ENCODE measurements at regions not wholly inside any gene's neighbourhood (a gene's known extent, or its start where the extent isn't known, plus 50 kb on each side); places are given as distances from the start of the nearest gene placed in this dataset.
A peak's percentile ranks its signal among the peaks of the same experiment; 100 is the strongest.

GRCh38 chr12:94898388-94898787 is 105.1 kb downstream of the NDUFA12 start:
- Histone ChIP-seq H3K79me2 (no peaks in the 10 kb centered on the region), H2AFZ (no peak overlapping the region), H3K4me1 (ENCODE audit: insufficient read depth) (peaks cover 3% of the 10 kb centered on the region), H3K36me3 (replicated peaks; ENCODE audit: insufficient read depth, low read depth) (no peaks in the 10 kb centered on the region), H3K27ac (no peak overlapping the region), H4K20me1 (ENCODE audit: insufficient read depth, poor library complexity, severe bottlenecking) (no peaks in the 10 kb centered on the region), H3K9me3 (ENCODE audit: low read depth) (no peaks in the 10 kb centered on the region), H3K4me2 (no peak overlapping the region), H3K27me3 (no peaks in the 10 kb centered on the region), H3K9me2 (replicated peaks; ENCODE audit: insufficient read depth) (no peaks in the 10 kb centered on the region), H3K4me3 (no peak overlapping the region)
- TF ChIP-seq EZH2 (IDR thresholded peaks at IDR 0.05; ENCODE audit: borderline replicate concordance) (no peak), CTCF (IDR thresholded peaks at IDR 0.05; ENCODE audit: poor library complexity) (peak; percentile 18)
- DNase-seq (ENCODE audit: low spot score) = no peak
- WGBS (ENCODE audit: low lambda C conversion rate, missing lambda C conversion rate) = 85% methylated on average over 1 of the region's 1 CpG

GRCh38 chr12:94892544-94893267 is 110.8 kb downstream of the NDUFA12 start:
- Histone ChIP-seq H3K9me2 (replicated peaks; ENCODE audit: insufficient read depth) (no peaks in the 10 kb centered on the region), H3K27me3 (no peaks in the 10 kb centered on the region), H3K4me1 (ENCODE audit: insufficient read depth) (peaks cover 3% of the 10 kb centered on the region), H3K36me3 (replicated peaks; ENCODE audit: insufficient read depth, low read depth) (no peaks in the 10 kb centered on the region), H3K27ac (no peak overlapping the region), H3K4me2 (no peak overlapping the region), H3K9me3 (ENCODE audit: low read depth) (no peaks in the 10 kb centered on the region), H4K20me1 (ENCODE audit: insufficient read depth, poor library complexity, severe bottlenecking) (no peaks in the 10 kb centered on the region), H2AFZ (no peak overlapping the region), H3K79me2 (no peaks in the 10 kb centered on the region), H3K4me3 (no peak overlapping the region)
- TF ChIP-seq CTCF (IDR thresholded peaks at IDR 0.05; ENCODE audit: poor library complexity) = no peak
- no peak for TF ChIP-seq EZH2 (IDR thresholded peaks at IDR 0.05; ENCODE audit: borderline replicate concordance)
- TF ChIP-seq EZH2phosphoT487 (IDR thresholded peaks at IDR 0.05; ENCODE audit: low read depth, severe bottlenecking, unreplicated experiment) = no peak
- WGBS (ENCODE audit: low lambda C conversion rate, missing lambda C conversion rate) = 90% methylated on average over 5 of the region's 5 CpGs
- DNase-seq (ENCODE audit: low spot score) = no peak

- H2AFZ ChIP-seq = no peak overlapping the region
- H3K79me2 ChIP-seq = no peaks in the 10 kb centered on the region
- H3K36me3 ChIP-seq (replicated peaks; ENCODE audit: insufficient read depth, low read depth) = no peaks in the 10 kb centered on the region
- H3K4me2 ChIP-seq = no peak overlapping the region
- DNase-seq (ENCODE audit: low spot score) = peak; percentile 12
- H3K27me3 ChIP-seq = no peaks in the 10 kb centered on the region
- no peak for TF ChIP-seq EZH2 (IDR thresholded peaks at IDR 0.05; ENCODE audit: borderline replicate concordance)
- no peak for TF ChIP-seq EZH2phosphoT487 (IDR thresholded peaks at IDR 0.05; ENCODE audit: low read depth, severe bottlenecking, unreplicated experiment)
- TF ChIP-seq CTCF (IDR thresholded peaks at IDR 0.05; ENCODE audit: poor library complexity) = no peak
- 51% methylated on average over 5 of the region's 5 CpGs for WGBS (ENCODE audit: low lambda C conversion rate, missing lambda C conversion rate)
- no peaks in the 10 kb centered on the region for H3K9me2 ChIP-seq (replicated peaks; ENCODE audit: insufficient read depth)
- no peak overlapping the region for H3K27ac ChIP-seq
- no peaks in the 10 kb centered on the region for H3K4me1 ChIP-seq (ENCODE audit: insufficient read depth)
- H3K4me3 ChIP-seq = no peak overlapping the region
- H3K9me3 ChIP-seq (ENCODE audit: low read depth) = no peaks in the 10 kb centered on the region
- H4K20me1 ChIP-seq (ENCODE audit: insufficient read depth, poor library complexity, severe bottlenecking) = no peaks in the 10 kb centered on the region
These were observed 113.9 kb downstream of the NDUFA12 start for GRCh38 chr12:94889445-94890210.

Data from hepatocyte (in vitro differentiated cells).